ENCODE measurements at regions not wholly inside any gene's neighbourhood (a gene's known extent, or its start where the extent isn't known, plus 50 kb on each side); places are given as distances from the start of the nearest gene placed in this dataset.

GRCh38 chr2:84271977-84272376 is 187.1 kb downstream of the SUCLG1 start:
- H3K9me3 Mint-ChIP-seq (ENCODE audit: low read depth), result no peaks in the 10 kb centered on the region
- no peak overlapping the region for H3K27ac Mint-ChIP-seq (ENCODE audit: unreplicated experiment)
- no peaks in the 10 kb centered on the region for H3K4me1 Mint-ChIP-seq (ENCODE audit: low read depth)
- no peak for TF ChIP-seq CTCF (IDR thresholded peaks at IDR 0.05)
- H3K27me3 Mint-ChIP-seq (ENCODE audit: low read depth), result peaks cover 13% of the 10 kb centered on the region
- no peak overlapping the region for H3K4me3 Mint-ChIP-seq (ENCODE audit: unreplicated experiment)
- no peaks in the 10 kb centered on the region for H3K36me3 Mint-ChIP-seq (ENCODE audit: low read depth)
- no peak for DNase-seq (ENCODE audit: low spot score)

GRCh38 chr2:84257831-84258230 is 201.2 kb downstream of the SUCLG1 start:
- H3K4me1 Mint-ChIP-seq (ENCODE audit: low read depth), result no peaks in the 10 kb centered on the region
- no peak for DNase-seq (ENCODE audit: low spot score)
- H3K27me3 Mint-ChIP-seq (ENCODE audit: low read depth), result peaks cover 3% of the 10 kb centered on the region
- H3K27ac Mint-ChIP-seq (ENCODE audit: unreplicated experiment), result no peak overlapping the region
- H3K36me3 Mint-ChIP-seq (ENCODE audit: low read depth), result no peaks in the 10 kb centered on the region
- no peak for TF ChIP-seq CTCF (IDR thresholded peaks at IDR 0.05)
- H3K4me3 Mint-ChIP-seq (ENCODE audit: unreplicated experiment), result no peak overlapping the region
- H3K9me3 Mint-ChIP-seq (ENCODE audit: low read depth), result peaks cover 9% of the 10 kb centered on the region

GRCh38 chr2:84251651-84252302 is 207.3 kb downstream of the SUCLG1 start:
- H3K27ac Mint-ChIP-seq (ENCODE audit: unreplicated experiment), result no peak overlapping the region
- DNase-seq (ENCODE audit: low spot score), result no peak
- TF ChIP-seq CTCF (IDR thresholded peaks at IDR 0.05), result no peak
- no peaks in the 10 kb centered on the region for H3K36me3 Mint-ChIP-seq (ENCODE audit: low read depth)
- H3K9me3 Mint-ChIP-seq (ENCODE audit: low read depth), result no peaks in the 10 kb centered on the region
- H3K4me3 Mint-ChIP-seq (ENCODE audit: unreplicated experiment), result no peak overlapping the region
- H3K4me1 Mint-ChIP-seq (ENCODE audit: low read depth), result no peaks in the 10 kb centered on the region
- peaks cover 7% of the 10 kb centered on the region for H3K27me3 Mint-ChIP-seq (ENCODE audit: low read depth)

GRCh38 chr2:84249140-84249539 is 209.9 kb downstream of the SUCLG1 start:
- Mint-ChIP-seq H3K27ac (ENCODE audit: unreplicated experiment) (no peak overlapping the region), H3K4me3 (ENCODE audit: unreplicated experiment) (no peak overlapping the region), H3K4me1 (ENCODE audit: low read depth) (no peaks in the 10 kb centered on the region), H3K36me3 (ENCODE audit: low read depth) (no peaks in the 10 kb centered on the region), H3K27me3 (ENCODE audit: low read depth) (peaks cover 9% of the 10 kb centered on the region), H3K9me3 (ENCODE audit: low read depth) (no peaks in the 10 kb centered on the region)
- no peak for DNase-seq (ENCODE audit: low spot score)
- no peak for TF ChIP-seq CTCF (IDR thresholded peaks at IDR 0.05)

GRCh38 chr2:84247532-84247931 is 211.5 kb downstream of the SUCLG1 start:
- no peak for DNase-seq (ENCODE audit: low spot score)
- Mint-ChIP-seq H3K27me3 (ENCODE audit: low read depth) (peaks cover 6% of the 10 kb centered on the region), H3K36me3 (ENCODE audit: low read depth) (no peaks in the 10 kb centered on the region), H3K4me3 (ENCODE audit: unreplicated experiment) (no peak overlapping the region), H3K4me1 (ENCODE audit: low read depth) (no peaks in the 10 kb centered on the region), H3K27ac (ENCODE audit: unreplicated experiment) (no peak overlapping the region), H3K9me3 (ENCODE audit: low read depth) (no peaks in the 10 kb centered on the region)
- no peak for TF ChIP-seq CTCF (IDR thresholded peaks at IDR 0.05)

All from chondrocyte (in vitro differentiated cells).